HG03064 (cell line): ENCODE measurements at regions not wholly inside any gene's neighbourhood (a gene's known extent, or its start where the extent isn't known, plus 50 kb on each side); places are given as distances from the start of the nearest gene placed in this dataset.

Source experiments
- ATAC-seq: cut with Tn5 transposase; IDR thresholded peaks from one replicate; pipeline ENCODE4 v1.9.1; 2021; ENCODE audit warnings: low read depth; ENCODE audit not compliant: unreplicated experiment

GRCh38 chr13:104597546-104598180 lies 1531.4 kb upstream of the SLC10A2 start:
- no peak for ATAC-seq

GRCh38 chr13:104595511-104595910 lies 1529.3 kb upstream of the SLC10A2 start:
- ATAC-seq: no peak

GRCh38 chr13:104594806-104595205 lies 1528.6 kb upstream of the SLC10A2 start:
- no peak for ATAC-seq

- no peak for ATAC-seq
These were observed 1527.5 kb upstream of the SLC10A2 start for GRCh38 chr13:104593693-104594092.

- no peak for ATAC-seq
These were observed 1527.0 kb upstream of the SLC10A2 start for GRCh38 chr13:104593251-104593576.

- ATAC-seq: no peak
These were observed 1526.5 kb upstream of the SLC10A2 start for GRCh38 chr13:104592545-104593250.

GRCh38 chr13:104592127-104592526 lies 1525.9 kb upstream of the SLC10A2 start:
- no peak for ATAC-seq

- ATAC-seq: no peak
These were observed 1520.0 kb upstream of the SLC10A2 start for GRCh38 chr13:104586051-104586746.

GRCh38 chr13:104584481-104584880 lies 1518.3 kb upstream of the SLC10A2 start:
- ATAC-seq: no peak

- no peak for ATAC-seq
These were observed 1514.7 kb upstream of the SLC10A2 start for GRCh38 chr13:104580931-104581330.

- ATAC-seq: no peak
These were observed 1511.0 kb upstream of the SLC10A2 start for GRCh38 chr13:104577071-104577815.

GRCh38 chr13:104571893-104572229 lies 1505.6 kb upstream of the SLC10A2 start:
- no peak for ATAC-seq

GRCh38 chr13:104571161-104571892 lies 1505.1 kb upstream of the SLC10A2 start:
- ATAC-seq: no peak

GRCh38 chr13:104567114-104567513 lies 1500.9 kb upstream of the SLC10A2 start:
- ATAC-seq: no peak

GRCh38 chr13:104565888-104566287 lies 1499.7 kb upstream of the SLC10A2 start:
- no peak for ATAC-seq

GRCh38 chr13:104553896-104554295 lies 1487.7 kb upstream of the SLC10A2 start:
- ATAC-seq: no peak

GRCh38 chr13:104553186-104553585 lies 1487.0 kb upstream of the SLC10A2 start:
- no peak for ATAC-seq

GRCh38 chr13:104534847-104535246 lies 1468.6 kb upstream of the SLC10A2 start:
- no peak for ATAC-seq

GRCh38 chr13:104532132-104532531 lies 1465.9 kb upstream of the SLC10A2 start:
- no peak for ATAC-seq

- no peak for ATAC-seq
These were observed 1464.5 kb upstream of the SLC10A2 start for GRCh38 chr13:104530741-104531140.

- ATAC-seq: no peak
These were observed 1460.3 kb upstream of the SLC10A2 start for GRCh38 chr13:104526561-104526960.
